Fibroblast of the aortic adventitia (primary cell): ENCODE measurements at regions not wholly inside any gene's neighbourhood (a gene's known extent, or its start where the extent isn't known, plus 50 kb on each side); places are given as distances from the start of the nearest gene placed in this dataset.

Experiments
- DNase-seq: peaks from one replicate; pipeline ENCODE4 v3.0.0-alpha.2; 2010; ENCODE audit warnings: low read depth
- H3K4me3 ChIP-seq: 2 replicates; pipeline ENCODE4 v1.5.1; 2011; ENCODE audit warnings: low read depth, mild to moderate bottlenecking, control low read depth, low read length, moderate library complexity
- TF ChIP-seq, protein P1 (sequence below): IDR thresholded peaks from 2 replicates; pipeline ENCODE4 v1.5.1; 2011; ENCODE audit warnings: mild to moderate bottlenecking, low read length, control low read depth, inconsistent platforms; ENCODE audit not compliant: insufficient read depth

DNA sequence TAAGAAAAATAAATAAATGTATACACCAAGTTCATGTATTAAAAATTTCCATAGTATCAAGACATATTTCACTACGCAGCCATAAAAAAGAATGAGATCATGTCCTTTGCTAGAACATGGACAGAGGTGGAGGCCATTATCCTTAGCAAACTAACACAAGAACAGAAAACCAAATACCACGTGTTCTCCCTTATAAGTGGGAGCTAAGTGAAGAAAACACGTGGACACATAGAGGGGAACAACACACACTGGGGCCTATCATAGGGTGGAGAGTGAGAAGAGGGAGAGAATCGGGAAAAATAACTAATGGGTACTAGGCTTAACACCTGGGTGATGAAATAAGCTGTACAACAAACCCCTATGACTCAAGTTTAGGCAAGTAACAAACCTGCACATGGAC lies 552.4 kb upstream of the PBX1 start:
- DNase-seq: no peak
- H3K4me3 ChIP-seq: no peak overlapping the region
- TF ChIP-seq, protein P1, sequence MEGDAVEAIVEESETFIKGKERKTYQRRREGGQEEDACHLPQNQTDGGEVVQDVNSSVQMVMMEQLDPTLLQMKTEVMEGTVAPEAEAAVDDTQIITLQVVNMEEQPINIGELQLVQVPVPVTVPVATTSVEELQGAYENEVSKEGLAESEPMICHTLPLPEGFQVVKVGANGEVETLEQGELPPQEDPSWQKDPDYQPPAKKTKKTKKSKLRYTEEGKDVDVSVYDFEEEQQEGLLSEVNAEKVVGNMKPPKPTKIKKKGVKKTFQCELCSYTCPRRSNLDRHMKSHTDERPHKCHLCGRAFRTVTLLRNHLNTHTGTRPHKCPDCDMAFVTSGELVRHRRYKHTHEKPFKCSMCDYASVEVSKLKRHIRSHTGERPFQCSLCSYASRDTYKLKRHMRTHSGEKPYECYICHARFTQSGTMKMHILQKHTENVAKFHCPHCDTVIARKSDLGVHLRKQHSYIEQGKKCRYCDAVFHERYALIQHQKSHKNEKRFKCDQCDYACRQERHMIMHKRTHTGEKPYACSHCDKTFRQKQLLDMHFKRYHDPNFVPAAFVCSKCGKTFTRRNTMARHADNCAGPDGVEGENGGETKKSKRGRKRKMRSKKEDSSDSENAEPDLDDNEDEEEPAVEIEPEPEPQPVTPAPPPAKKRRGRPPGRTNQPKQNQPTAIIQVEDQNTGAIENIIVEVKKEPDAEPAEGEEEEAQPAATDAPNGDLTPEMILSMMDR: no peak

DNA sequence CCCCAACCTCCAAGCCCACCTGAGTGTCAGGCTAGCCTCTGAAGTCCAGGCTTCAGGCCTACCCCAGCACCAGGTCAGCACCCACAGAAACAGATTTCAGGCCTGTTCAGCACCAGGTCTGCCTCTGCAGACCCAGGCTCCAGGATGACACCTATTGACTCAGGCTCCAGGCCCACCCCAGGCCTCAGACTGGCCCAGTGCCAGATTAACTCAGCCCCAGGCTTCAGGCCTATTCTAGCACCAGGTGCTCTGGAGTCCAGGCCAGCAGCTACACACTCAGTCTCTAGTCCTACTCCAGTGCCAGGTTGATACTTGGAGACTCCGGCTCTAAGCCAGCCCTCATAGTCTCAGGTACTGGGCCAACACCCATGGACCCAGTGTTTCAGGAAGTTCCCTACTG lies 541.7 kb upstream of the PBX1 start:
- no peak overlapping the region for H3K4me3 ChIP-seq
- no peak for DNase-seq
- TF ChIP-seq, protein P1: no peak

DNA sequence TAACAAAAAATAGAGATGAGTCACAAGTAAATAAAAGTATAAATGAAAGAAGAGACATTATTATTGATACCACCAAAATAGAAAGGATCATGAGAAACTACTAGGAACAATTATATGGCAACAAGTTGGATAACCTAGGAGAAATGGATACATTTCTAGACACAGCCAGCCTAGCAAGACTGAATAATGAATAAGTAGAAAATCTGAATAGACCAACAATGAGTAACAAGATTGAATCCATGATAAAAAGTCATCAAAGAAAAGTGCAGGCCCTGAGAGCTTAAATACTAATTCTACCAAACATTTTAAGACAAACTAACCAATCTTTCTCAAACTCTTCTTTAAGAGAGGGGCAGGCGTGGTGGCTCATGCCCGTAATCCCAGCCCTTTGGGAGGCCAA lies 538.6 kb upstream of the PBX1 start:
- no peak for DNase-seq
- TF ChIP-seq, protein P1: no peak
- no peak overlapping the region for H3K4me3 ChIP-seq

DNA sequence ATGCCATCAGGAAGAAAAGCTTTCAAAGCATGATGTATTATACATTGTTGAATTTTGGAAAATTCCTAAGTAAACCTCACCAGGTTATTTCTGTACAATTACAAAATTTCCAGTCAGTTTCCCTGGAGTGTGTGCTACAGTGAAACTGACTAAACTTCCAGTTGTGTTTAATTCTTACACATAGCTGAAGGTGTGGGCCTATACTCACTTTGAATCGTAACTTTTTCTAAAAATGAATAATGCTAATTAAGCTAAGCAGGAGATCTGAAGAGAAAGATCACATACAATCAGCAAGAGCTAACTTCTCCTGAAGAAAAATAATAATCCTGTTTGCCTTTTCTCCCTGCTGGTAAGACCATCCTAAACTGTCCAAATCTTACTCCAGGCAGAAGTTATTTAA lies 537.2 kb upstream of the PBX1 start:
- no peak for DNase-seq
- TF ChIP-seq, protein P1: no peak
- H3K4me3 ChIP-seq: no peak overlapping the region

DNA sequence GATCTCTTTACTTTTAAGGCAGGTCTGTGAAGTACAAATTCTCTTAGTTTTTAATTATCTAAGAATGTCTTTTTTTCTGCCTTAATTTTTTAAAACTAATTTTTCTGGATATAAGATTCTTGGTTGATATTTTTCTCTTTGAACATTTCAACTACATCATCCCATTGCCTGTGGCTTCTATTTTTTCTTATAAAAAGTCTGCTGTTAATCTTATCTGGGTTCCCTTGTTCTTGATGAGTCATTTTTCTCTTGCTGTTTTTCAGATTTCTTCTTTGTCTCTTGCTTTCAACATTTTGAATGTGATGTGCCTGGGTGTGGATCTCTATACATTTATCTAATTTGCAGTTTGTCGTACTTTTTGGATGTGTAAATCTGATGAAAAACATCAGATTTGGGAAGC lies 525.2 kb upstream of the PBX1 start:
- no peak for DNase-seq
- no peak overlapping the region for H3K4me3 ChIP-seq
- TF ChIP-seq, protein P1: no peak

DNA sequence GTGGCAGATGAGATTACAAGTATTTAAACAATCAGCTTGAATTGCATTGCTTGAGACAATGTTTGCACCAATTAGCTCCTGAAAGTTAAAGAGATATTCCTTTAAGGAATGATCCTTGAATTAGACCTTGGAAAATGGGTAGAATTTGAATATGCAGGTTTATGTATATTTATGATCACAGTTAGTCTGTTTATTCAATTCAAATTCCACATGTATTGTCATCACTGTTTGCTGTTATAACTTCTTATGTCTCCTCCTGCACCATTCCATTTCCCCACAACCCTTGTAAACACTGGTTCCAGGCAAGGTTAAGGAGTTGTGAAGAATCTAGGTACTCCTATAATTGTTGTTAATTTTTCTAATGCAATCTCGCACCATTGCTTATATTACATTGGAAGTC lies 518.2 kb upstream of the PBX1 start:
- no peak for DNase-seq
- H3K4me3 ChIP-seq: no peak overlapping the region
- TF ChIP-seq, protein P1: no peak

DNA sequence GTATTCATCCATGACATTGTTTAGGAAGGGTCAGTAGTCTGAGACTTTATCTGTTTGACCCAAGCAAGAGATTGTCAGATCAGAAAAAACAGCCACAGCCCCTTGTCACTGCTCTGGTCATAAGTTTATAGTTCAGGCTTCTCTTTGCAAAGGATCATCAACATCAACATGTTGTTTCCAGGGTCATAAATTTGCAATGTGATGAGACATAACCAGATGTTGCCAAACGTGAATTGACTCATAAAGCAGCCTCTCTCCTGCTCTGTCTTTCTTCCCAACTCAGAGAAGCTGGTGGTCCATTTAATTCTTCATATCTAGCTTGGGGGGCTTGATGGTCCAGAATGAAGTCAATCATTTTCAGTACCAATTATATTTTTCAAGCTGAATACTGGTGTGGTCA lies 507.2 kb upstream of the PBX1 start:
- TF ChIP-seq, protein P1: no peak
- no peak for DNase-seq
- no peak overlapping the region for H3K4me3 ChIP-seq
